ENCODE measurements at regions not wholly inside any gene's neighbourhood (a gene's known extent, or its start where the extent isn't known, plus 50 kb on each side); places are given as distances from the start of the nearest gene placed in this dataset.

- H3K4me1 ChIP-seq (ENCODE audit: control insufficient read depth, insufficient read depth, low read depth, low read length) = no peaks in the 10 kb centered on the region
- no peaks in the 10 kb centered on the region for H3K79me1 ChIP-seq (replicated peaks; ENCODE audit: low read length, poor library complexity, severe bottlenecking)
- no peak overlapping the region for H3K18ac ChIP-seq (ENCODE audit: low read depth in 1 of 2, low read length in 2 of 2)
- H2BK120ac ChIP-seq (ENCODE audit: low read depth, low read length) = no peak overlapping the region
- no peak overlapping the region for H3K27ac ChIP-seq (ENCODE audit: low read length, poor library complexity, severe bottlenecking)
- H3K9me3 ChIP-seq (ENCODE audit: control insufficient read depth, low read length) = no peaks in the 10 kb centered on the region
- H3K36me3 ChIP-seq (ENCODE audit: control insufficient read depth in 1 of 2, insufficient read depth in 2 of 2, low read depth in 1 of 2, low read length in 2 of 2) = no peaks in the 10 kb centered on the region
- no peak overlapping the region for H4K91ac ChIP-seq (ENCODE audit: low read length)
- H4K8ac ChIP-seq (ENCODE audit: low read length) = no peak overlapping the region
- H2BK15ac ChIP-seq (ENCODE audit: low read depth, poor library complexity, severe bottlenecking) = no peak overlapping the region
- no peak overlapping the region for H3K23ac ChIP-seq (ENCODE audit: low read length in 2 of 2)
- H3K4ac ChIP-seq (ENCODE audit: low read depth in 1 of 2, low read length in 2 of 2) = no peak overlapping the region
- H3K4me2 ChIP-seq (ENCODE audit: low read length, poor library complexity, severe bottlenecking) = no peak overlapping the region
- WGBS = 100% methylated on average over 1 of the region's 2 CpGs
- no peak overlapping the region for H3K9ac ChIP-seq (ENCODE audit: low read length)
- peaks cover 0 to 5% of the 10 kb centered on the region in 2 experiments for H3K27me3 ChIP-seq (ENCODE audit: control insufficient read depth in 1 of 2, insufficient read depth in 1 of 2, low read length in 2 of 2)
- no peak overlapping the region for H2AFZ ChIP-seq (ENCODE audit: low read depth, low read length)
- no peak overlapping the region for H2BK12ac ChIP-seq (ENCODE audit: low read length in 2 of 2)
- no peak overlapping the region for H3K14ac ChIP-seq (ENCODE audit: low read length in 2 of 2)
- DNase-seq = no peak
- no peak overlapping the region for H2AK5ac ChIP-seq (ENCODE audit: low read length, severe bottlenecking)
- H3K4me3 ChIP-seq (ENCODE audit: insufficient read depth in 1 of 2, low read depth in 1 of 2, low read length in 2 of 2) = no peak overlapping the region
- no peak overlapping the region for H2BK5ac ChIP-seq (ENCODE audit: low read depth, low read length, poor library complexity, severe bottlenecking)
Observed at GRCh38 chr2:176763130-176763529, 449.5 kb upstream of the HNRNPA3 start.

GRCh38 chr2:176763851-176764404 lies 448.7 kb upstream of the HNRNPA3 start:
- H2BK5ac ChIP-seq (ENCODE audit: low read depth, low read length, poor library complexity, severe bottlenecking) = no peak overlapping the region
- no peak overlapping the region for H3K4me3 ChIP-seq (ENCODE audit: insufficient read depth in 1 of 2, low read depth in 1 of 2, low read length in 2 of 2)
- WGBS = 42% methylated on average over 5 of the region's 7 CpGs
- H3K4me1 ChIP-seq (ENCODE audit: control insufficient read depth, insufficient read depth, low read depth, low read length) = no peaks in the 10 kb centered on the region
- H3K27me3 ChIP-seq (ENCODE audit: control insufficient read depth in 1 of 2, insufficient read depth in 1 of 2, low read length in 2 of 2) = peaks cover 0 to 5% of the 10 kb centered on the region in 2 experiments
- no peak overlapping the region for H3K27ac ChIP-seq (ENCODE audit: low read length, poor library complexity, severe bottlenecking)
- no peak overlapping the region for H3K9ac ChIP-seq (ENCODE audit: low read length)
- no peak overlapping the region for H2BK15ac ChIP-seq (ENCODE audit: low read depth, poor library complexity, severe bottlenecking)
- H2BK12ac ChIP-seq (ENCODE audit: low read length in 2 of 2) = no peak overlapping the region
- no peaks in the 10 kb centered on the region for H3K9me3 ChIP-seq (ENCODE audit: control insufficient read depth, low read length)
- DNase-seq = no peak
- no peak overlapping the region for H2AK5ac ChIP-seq (ENCODE audit: low read length, severe bottlenecking)
- H4K8ac ChIP-seq (ENCODE audit: low read length) = no peak overlapping the region
- H3K18ac ChIP-seq (ENCODE audit: low read depth in 1 of 2, low read length in 2 of 2) = no peak overlapping the region
- no peaks in the 10 kb centered on the region for H3K36me3 ChIP-seq (ENCODE audit: control insufficient read depth in 1 of 2, insufficient read depth in 2 of 2, low read depth in 1 of 2, low read length in 2 of 2)
- no peak overlapping the region for H2BK120ac ChIP-seq (ENCODE audit: low read depth, low read length)
- no peak overlapping the region for H3K4me2 ChIP-seq (ENCODE audit: low read length, poor library complexity, severe bottlenecking)
- no peak overlapping the region for H3K23ac ChIP-seq (ENCODE audit: low read length in 2 of 2)
- H3K14ac ChIP-seq (ENCODE audit: low read length in 2 of 2) = no peak overlapping the region
- H2AFZ ChIP-seq (ENCODE audit: low read depth, low read length) = no peak overlapping the region
- no peak overlapping the region for H4K91ac ChIP-seq (ENCODE audit: low read length)
- no peaks in the 10 kb centered on the region for H3K79me1 ChIP-seq (replicated peaks; ENCODE audit: low read length, poor library complexity, severe bottlenecking)
- H3K4ac ChIP-seq (ENCODE audit: low read depth in 1 of 2, low read length in 2 of 2) = no peak overlapping the region

GRCh38 chr2:176764921-176765320 lies 447.7 kb upstream of the HNRNPA3 start:
- DNase-seq = no peak
- Histone ChIP-seq H3K18ac (ENCODE audit: low read depth in 1 of 2, low read length in 2 of 2) (no peak overlapping the region), H3K79me1 (replicated peaks; ENCODE audit: low read length, poor library complexity, severe bottlenecking) (no peaks in the 10 kb centered on the region), H3K4me2 (ENCODE audit: low read length, poor library complexity, severe bottlenecking) (no peak overlapping the region), H3K27me3 (ENCODE audit: control insufficient read depth in 1 of 2, insufficient read depth in 1 of 2, low read length in 2 of 2) (peaks cover 0 to 5% of the 10 kb centered on the region in 2 experiments), H3K14ac (ENCODE audit: low read length in 2 of 2) (no peak overlapping the region), H3K36me3 (ENCODE audit: control insufficient read depth in 1 of 2, insufficient read depth in 2 of 2, low read depth in 1 of 2, low read length in 2 of 2) (no peaks in the 10 kb centered on the region), H2AFZ (ENCODE audit: low read depth, low read length) (no peak overlapping the region), H2BK120ac (ENCODE audit: low read depth, low read length) (no peak overlapping the region), H3K4me3 (ENCODE audit: insufficient read depth in 1 of 2, low read depth in 1 of 2, low read length in 2 of 2) (no peak overlapping the region), H3K4me1 (ENCODE audit: control insufficient read depth, insufficient read depth, low read depth, low read length) (no peaks in the 10 kb centered on the region), H2BK15ac (ENCODE audit: low read depth, poor library complexity, severe bottlenecking) (no peak overlapping the region), H3K4ac (ENCODE audit: low read depth in 1 of 2, low read length in 2 of 2) (no peak overlapping the region), H2BK12ac (ENCODE audit: low read length in 2 of 2) (no peak overlapping the region), H4K91ac (ENCODE audit: low read length) (no peak overlapping the region), H3K9me3 (ENCODE audit: control insufficient read depth, low read length) (no peaks in the 10 kb centered on the region), H3K23ac (ENCODE audit: low read length in 2 of 2) (no peak overlapping the region), H3K9ac (ENCODE audit: low read length) (no peak overlapping the region), H2AK5ac (ENCODE audit: low read length, severe bottlenecking) (no peak overlapping the region), H4K8ac (ENCODE audit: low read length) (no peak overlapping the region), H3K27ac (ENCODE audit: low read length, poor library complexity, severe bottlenecking) (no peak overlapping the region), H2BK5ac (ENCODE audit: low read depth, low read length, poor library complexity, severe bottlenecking) (no peak overlapping the region)
- WGBS = 94% methylated on average over 6 of the region's 6 CpGs

- Histone ChIP-seq H3K4me3 (ENCODE audit: insufficient read depth in 1 of 2, low read depth in 1 of 2, low read length in 2 of 2) (no peak overlapping the region), H3K36me3 (ENCODE audit: control insufficient read depth in 1 of 2, insufficient read depth in 2 of 2, low read depth in 1 of 2, low read length in 2 of 2) (no peaks in the 10 kb centered on the region), H3K27me3 (ENCODE audit: control insufficient read depth in 1 of 2, insufficient read depth in 1 of 2, low read length in 2 of 2) (peaks cover 0 to 5% of the 10 kb centered on the region in 2 experiments), H3K18ac (ENCODE audit: low read depth in 1 of 2, low read length in 2 of 2) (no peak overlapping the region), H3K9ac (ENCODE audit: low read length) (no peak overlapping the region), H3K14ac (ENCODE audit: low read length in 2 of 2) (no peak overlapping the region), H3K9me3 (ENCODE audit: control insufficient read depth, low read length) (no peaks in the 10 kb centered on the region), H3K23ac (ENCODE audit: low read length in 2 of 2) (no peak overlapping the region), H3K79me1 (replicated peaks; ENCODE audit: low read length, poor library complexity, severe bottlenecking) (no peaks in the 10 kb centered on the region), H2AK5ac (ENCODE audit: low read length, severe bottlenecking) (no peak overlapping the region), H3K4ac (ENCODE audit: low read depth in 1 of 2, low read length in 2 of 2) (no peak overlapping the region), H2AFZ (ENCODE audit: low read depth, low read length) (no peak overlapping the region), H2BK12ac (ENCODE audit: low read length in 2 of 2) (no peak overlapping the region), H4K8ac (ENCODE audit: low read length) (no peak overlapping the region), H2BK120ac (ENCODE audit: low read depth, low read length) (no peak overlapping the region), H4K91ac (ENCODE audit: low read length) (no peak overlapping the region), H2BK5ac (ENCODE audit: low read depth, low read length, poor library complexity, severe bottlenecking) (no peak overlapping the region), H3K4me1 (ENCODE audit: control insufficient read depth, insufficient read depth, low read depth, low read length) (no peaks in the 10 kb centered on the region), H3K27ac (ENCODE audit: low read length, poor library complexity, severe bottlenecking) (no peak overlapping the region), H2BK15ac (ENCODE audit: low read depth, poor library complexity, severe bottlenecking) (no peak overlapping the region), H3K4me2 (ENCODE audit: low read length, poor library complexity, severe bottlenecking) (no peak overlapping the region)
- DNase-seq = no peak
- 89% methylated on average over 9 of the region's 9 CpGs for WGBS
Observed at GRCh38 chr2:176766005-176766404, 446.6 kb upstream of the HNRNPA3 start.
